ENCODE measurements at regions not wholly inside any gene's neighbourhood (a gene's known extent, or its start where the extent isn't known, plus 50 kb on each side); places are given as distances from the start of the nearest gene placed in this dataset.

DNA sequence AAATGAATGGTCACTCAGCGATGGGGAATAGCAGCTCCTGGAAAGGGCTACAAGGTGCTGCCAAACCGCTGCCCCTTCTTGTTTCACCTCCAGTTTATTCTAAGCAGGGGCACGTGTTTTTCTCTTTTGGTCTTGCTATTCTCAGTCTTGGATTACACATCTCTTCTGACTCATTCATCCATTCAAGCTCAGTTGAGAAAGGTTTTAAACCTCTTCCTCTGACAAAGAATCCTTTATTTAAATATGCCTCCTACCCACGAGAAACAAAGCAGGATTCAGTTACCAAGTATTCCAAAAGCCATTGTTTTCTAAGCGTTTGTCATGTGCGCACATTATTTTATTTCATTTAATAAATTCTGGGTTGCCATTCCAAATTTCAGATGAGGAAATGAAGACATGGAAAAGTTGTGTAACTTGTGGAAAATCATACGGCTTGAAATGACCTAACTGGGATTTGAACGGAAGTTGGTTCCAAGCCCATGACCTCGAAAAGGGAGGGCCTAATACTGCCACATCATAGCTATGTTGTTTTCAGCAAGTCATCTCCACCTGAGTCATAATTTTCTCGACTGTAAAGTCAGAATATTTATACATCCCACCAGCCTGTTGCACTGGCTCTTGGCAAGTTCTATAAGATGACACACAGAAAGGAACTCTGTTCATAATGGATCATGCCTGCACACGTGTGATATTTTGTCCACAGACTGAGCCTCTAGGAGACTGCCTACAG, 292.0 kb upstream of the SLCO3A1 start:
- Histone ChIP-seq H2BK15ac (replicated peaks; ENCODE audit: low read depth) (no peak overlapping the region), H3K79me1 (ENCODE audit: low read length) (no peaks in the 10 kb centered on the region), H3K9ac (ENCODE audit: low read length) (no peak overlapping the region), H2BK120ac (ENCODE audit: low read depth, low read length) (no peak overlapping the region), H3K4ac (ENCODE audit: low read depth, low read length) (no peak overlapping the region), H3K4me2 (ENCODE audit: low read length) (no peak overlapping the region), H2BK5ac (ENCODE audit: low read length) (no peak overlapping the region), H3K56ac (ENCODE audit: low read length) (no peak overlapping the region), H3K4me1 (ENCODE audit: control insufficient read depth, low read depth, low read length) (no peaks in the 10 kb centered on the region), H3K27ac (ENCODE audit: low read depth, low read length) (no peak overlapping the region), H3K4me3 (ENCODE audit: low read length) (no peak overlapping the region), H3K23ac (ENCODE audit: low read length) (no peak overlapping the region), H4K8ac (ENCODE audit: low read depth, low read length) (no peak overlapping the region), H3K79me2 (ENCODE audit: control insufficient read depth, insufficient read depth, low read length) (no peaks in the 10 kb centered on the region), H2AK5ac (ENCODE audit: low read length) (no peak overlapping the region), H3K18ac (ENCODE audit: low read length) (no peak overlapping the region), H3K27me3 (ENCODE audit: insufficient read depth, low read length, poor library complexity) (no peaks in the 10 kb centered on the region), H4K5ac (ENCODE audit: low read length) (no peak overlapping the region), H3K36me3 (ENCODE audit: control insufficient read depth, insufficient read depth, low read length) (no peaks in the 10 kb centered on the region)
- WGBS (ENCODE audit: extremely low coverage, insufficient coverage, low lambda C conversion rate): no CpG with 5 or more reads among the region's 11 CpGs
- no peak for DNase-seq

DNA sequence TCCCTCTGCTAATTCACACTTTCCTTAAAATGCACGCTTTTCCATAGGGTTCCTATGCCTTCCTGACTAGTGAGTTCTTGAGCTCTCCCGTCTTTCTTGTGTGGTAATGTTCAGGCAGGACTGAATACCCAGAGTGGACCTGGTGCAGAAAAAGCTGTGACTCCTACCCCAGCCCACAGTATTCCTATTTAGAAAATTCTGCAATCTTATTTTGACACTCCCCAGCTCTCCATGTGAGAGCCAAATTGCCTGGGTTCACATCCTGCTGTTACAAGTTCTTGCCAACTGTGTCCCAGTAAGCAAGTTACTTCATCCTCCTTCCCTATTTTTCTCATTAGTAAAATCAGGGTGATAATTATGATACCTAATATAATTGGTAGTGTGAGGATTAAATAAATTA, 290.8 kb upstream of the SLCO3A1 start:
- H3K27ac ChIP-seq (ENCODE audit: low read depth, low read length): no peak overlapping the region
- DNase-seq: no peak
- no peak overlapping the region for H2BK120ac ChIP-seq (ENCODE audit: low read depth, low read length)
- H3K4me3 ChIP-seq (ENCODE audit: low read length): no peak overlapping the region
- no peak overlapping the region for H3K4ac ChIP-seq (ENCODE audit: low read depth, low read length)
- no peak overlapping the region for H3K4me2 ChIP-seq (ENCODE audit: low read length)
- no peaks in the 10 kb centered on the region for H3K4me1 ChIP-seq (ENCODE audit: control insufficient read depth, low read depth, low read length)
- H4K5ac ChIP-seq (ENCODE audit: low read length): no peak overlapping the region
- no peak overlapping the region for H3K18ac ChIP-seq (ENCODE audit: low read length)
- no peak overlapping the region for H3K56ac ChIP-seq (ENCODE audit: low read length)
- WGBS (ENCODE audit: extremely low coverage, insufficient coverage, low lambda C conversion rate): no CpG with 5 or more reads among the region's 2 CpGs
- H2BK5ac ChIP-seq (ENCODE audit: low read length): no peak overlapping the region
- H2BK15ac ChIP-seq (replicated peaks; ENCODE audit: low read depth): no peak overlapping the region
- H2AK5ac ChIP-seq (ENCODE audit: low read length): no peak overlapping the region
- H3K9ac ChIP-seq (ENCODE audit: low read length): no peak overlapping the region
- H3K79me2 ChIP-seq (ENCODE audit: control insufficient read depth, insufficient read depth, low read length): no peaks in the 10 kb centered on the region
- H3K36me3 ChIP-seq (ENCODE audit: control insufficient read depth, insufficient read depth, low read length): no peaks in the 10 kb centered on the region
- H4K8ac ChIP-seq (ENCODE audit: low read depth, low read length): no peak overlapping the region
- H3K23ac ChIP-seq (ENCODE audit: low read length): no peak overlapping the region
- H3K79me1 ChIP-seq (ENCODE audit: low read length): no peaks in the 10 kb centered on the region
- no peaks in the 10 kb centered on the region for H3K27me3 ChIP-seq (ENCODE audit: insufficient read depth, low read length, poor library complexity)

DNA sequence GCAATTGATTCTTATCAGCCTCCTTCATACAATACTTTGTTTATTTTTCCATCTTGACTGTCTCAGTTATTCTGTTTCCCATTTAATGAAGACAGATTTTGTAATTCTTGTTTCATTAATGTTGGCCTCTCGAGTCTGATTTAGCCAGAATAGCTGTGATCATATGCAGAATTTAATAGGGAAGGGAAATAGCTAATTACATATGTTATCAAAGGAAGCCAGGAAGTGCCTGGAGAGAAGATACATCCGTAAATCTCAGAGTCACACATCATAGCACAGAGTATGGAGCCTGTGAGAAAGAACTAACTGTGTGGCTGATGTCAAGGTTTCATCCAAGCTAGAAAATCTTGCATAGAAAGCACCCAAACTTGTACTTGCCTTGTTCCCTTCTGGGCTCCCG, 288.9 kb upstream of the SLCO3A1 start:
- H2AK5ac ChIP-seq (ENCODE audit: low read length): no peak overlapping the region
- no peaks in the 10 kb centered on the region for H3K36me3 ChIP-seq (ENCODE audit: control insufficient read depth, insufficient read depth, low read length)
- no peak overlapping the region for H3K4me3 ChIP-seq (ENCODE audit: low read length)
- H3K27ac ChIP-seq (ENCODE audit: low read depth, low read length): no peak overlapping the region
- no peak overlapping the region for H2BK5ac ChIP-seq (ENCODE audit: low read length)
- H3K56ac ChIP-seq (ENCODE audit: low read length): no peak overlapping the region
- no peak overlapping the region for H4K8ac ChIP-seq (ENCODE audit: low read depth, low read length)
- H3K23ac ChIP-seq (ENCODE audit: low read length): no peak overlapping the region
- H3K27me3 ChIP-seq (ENCODE audit: insufficient read depth, low read length, poor library complexity): no peaks in the 10 kb centered on the region
- no peaks in the 10 kb centered on the region for H3K79me2 ChIP-seq (ENCODE audit: control insufficient read depth, insufficient read depth, low read length)
- H2BK120ac ChIP-seq (ENCODE audit: low read depth, low read length): no peak overlapping the region
- H3K4me1 ChIP-seq (ENCODE audit: control insufficient read depth, low read depth, low read length): no peaks in the 10 kb centered on the region
- no peak overlapping the region for H3K18ac ChIP-seq (ENCODE audit: low read length)
- DNase-seq: no peak
- no peak overlapping the region for H4K5ac ChIP-seq (ENCODE audit: low read length)
- no peak overlapping the region for H3K4me2 ChIP-seq (ENCODE audit: low read length)
- H2BK15ac ChIP-seq (replicated peaks; ENCODE audit: low read depth): no peak overlapping the region
- no peak overlapping the region for H3K4ac ChIP-seq (ENCODE audit: low read depth, low read length)
- no peak overlapping the region for H3K9ac ChIP-seq (ENCODE audit: low read length)
- WGBS (ENCODE audit: extremely low coverage, insufficient coverage, low lambda C conversion rate): no CpG with 5 or more reads among the region's 3 CpGs
- H3K79me1 ChIP-seq (ENCODE audit: low read length): no peaks in the 10 kb centered on the region

DNA sequence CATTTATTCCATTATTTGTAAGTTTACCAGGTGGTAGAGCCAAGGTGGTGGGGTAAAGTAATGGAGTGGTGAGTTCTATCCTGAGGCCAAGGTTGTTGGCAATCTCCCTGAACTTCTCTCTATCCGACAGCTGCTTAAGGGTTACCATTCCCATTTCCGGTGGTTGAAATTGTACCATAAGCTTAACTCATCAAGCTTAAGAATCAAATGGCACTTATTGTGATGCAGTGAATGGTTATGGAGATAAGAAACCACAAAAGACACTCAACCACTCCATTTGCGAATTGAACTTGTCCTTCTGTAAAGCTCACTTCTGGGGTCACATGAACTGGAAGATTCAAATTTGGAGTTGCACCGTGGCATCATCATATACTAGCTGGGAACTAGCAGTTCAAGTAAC, 287.4 kb upstream of the SLCO3A1 start:
- Histone ChIP-seq H3K4ac (ENCODE audit: low read depth, low read length) (no peak overlapping the region), H3K79me1 (ENCODE audit: low read length) (no peaks in the 10 kb centered on the region), H2AK5ac (ENCODE audit: low read length) (no peak overlapping the region), H3K23ac (ENCODE audit: low read length) (no peak overlapping the region), H3K4me3 (ENCODE audit: low read length) (no peak overlapping the region), H3K27ac (ENCODE audit: low read depth, low read length) (no peak overlapping the region), H2BK5ac (ENCODE audit: low read length) (no peak overlapping the region), H4K5ac (ENCODE audit: low read length) (no peak overlapping the region), H3K18ac (ENCODE audit: low read length) (no peak overlapping the region), H2BK15ac (replicated peaks; ENCODE audit: low read depth) (no peak overlapping the region), H3K79me2 (ENCODE audit: control insufficient read depth, insufficient read depth, low read length) (no peaks in the 10 kb centered on the region), H2BK120ac (ENCODE audit: low read depth, low read length) (no peak overlapping the region), H3K27me3 (ENCODE audit: insufficient read depth, low read length, poor library complexity) (no peaks in the 10 kb centered on the region), H3K4me2 (ENCODE audit: low read length) (no peak overlapping the region), H3K4me1 (ENCODE audit: control insufficient read depth, low read depth, low read length) (no peaks in the 10 kb centered on the region), H4K8ac (ENCODE audit: low read depth, low read length) (no peak overlapping the region), H3K56ac (ENCODE audit: low read length) (no peak overlapping the region), H3K36me3 (ENCODE audit: control insufficient read depth, insufficient read depth, low read length) (no peaks in the 10 kb centered on the region), H3K9ac (ENCODE audit: low read length) (no peak overlapping the region)
- no CpG with 5 or more reads among the region's 4 CpGs for WGBS (ENCODE audit: extremely low coverage, insufficient coverage, low lambda C conversion rate)
- DNase-seq: no peak

DNA sequence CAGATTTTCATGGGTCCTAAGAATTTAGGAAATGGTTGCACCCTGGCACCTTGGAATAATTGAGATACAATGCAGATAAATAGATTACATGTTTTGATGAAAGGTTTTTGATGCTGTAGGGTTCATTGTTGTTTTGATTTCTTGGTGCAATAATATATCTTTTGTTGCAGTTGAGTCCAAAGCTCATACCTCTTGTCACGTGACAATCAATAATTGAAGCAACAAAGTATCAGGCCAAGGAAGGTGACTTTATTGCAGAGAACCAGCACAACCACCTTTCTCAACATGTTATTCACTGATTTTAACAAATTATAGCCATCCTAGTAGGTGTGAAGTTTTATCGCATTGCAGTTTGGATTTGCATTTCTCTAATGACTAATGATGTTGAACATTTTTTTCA, 285.5 kb upstream of the SLCO3A1 start:
- Histone ChIP-seq H3K4me1 (ENCODE audit: control insufficient read depth, low read depth, low read length) (no peaks in the 10 kb centered on the region), H3K79me1 (ENCODE audit: low read length) (no peaks in the 10 kb centered on the region), H3K79me2 (ENCODE audit: control insufficient read depth, insufficient read depth, low read length) (no peaks in the 10 kb centered on the region), H3K23ac (ENCODE audit: low read length) (no peak overlapping the region), H3K27me3 (ENCODE audit: insufficient read depth, low read length, poor library complexity) (no peaks in the 10 kb centered on the region), H2AK5ac (ENCODE audit: low read length) (no peak overlapping the region), H4K5ac (ENCODE audit: low read length) (no peak overlapping the region), H3K4ac (ENCODE audit: low read depth, low read length) (no peak overlapping the region), H3K18ac (ENCODE audit: low read length) (no peak overlapping the region), H2BK5ac (ENCODE audit: low read length) (no peak overlapping the region), H4K8ac (ENCODE audit: low read depth, low read length) (no peak overlapping the region), H3K36me3 (ENCODE audit: control insufficient read depth, insufficient read depth, low read length) (no peaks in the 10 kb centered on the region), H3K56ac (ENCODE audit: low read length) (no peak overlapping the region), H3K9ac (ENCODE audit: low read length) (no peak overlapping the region), H3K4me3 (ENCODE audit: low read length) (no peak overlapping the region), H3K27ac (ENCODE audit: low read depth, low read length) (no peak overlapping the region), H2BK120ac (ENCODE audit: low read depth, low read length) (no peak overlapping the region), H3K4me2 (ENCODE audit: low read length) (no peak overlapping the region), H2BK15ac (replicated peaks; ENCODE audit: low read depth) (no peak overlapping the region)
- WGBS (ENCODE audit: extremely low coverage, insufficient coverage, low lambda C conversion rate): no CpG with 5 or more reads among the region's 2 CpGs
- DNase-seq: no peak

DNA sequence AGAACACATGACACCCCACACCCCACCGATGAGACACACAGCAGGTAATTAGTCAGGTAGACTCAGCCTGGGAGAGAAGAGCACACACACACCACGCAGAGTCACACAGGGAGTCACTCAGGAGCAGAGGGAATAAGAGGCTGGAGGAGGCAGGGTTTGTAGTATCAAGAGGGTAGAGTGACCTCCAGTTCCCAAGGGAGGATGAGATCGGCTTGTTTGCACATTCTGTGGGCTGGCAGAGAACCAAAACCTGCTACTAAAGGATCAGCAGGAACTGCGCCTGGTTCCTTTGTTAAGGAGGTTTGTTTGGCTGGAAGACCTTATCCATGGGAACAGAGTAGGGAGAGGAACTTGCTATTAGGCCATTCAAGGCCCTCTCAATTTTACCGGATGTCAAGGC, 281.4 kb upstream of the SLCO3A1 start:
- DNase-seq: no peak
- H3K79me1 ChIP-seq (ENCODE audit: low read length): no peaks in the 10 kb centered on the region

More for the DNA sequence above, 281.4 kb upstream of the SLCO3A1 start:
- no peak overlapping the region for H4K5ac ChIP-seq (ENCODE audit: low read length)
- no peak overlapping the region for H2BK120ac ChIP-seq (ENCODE audit: low read depth, low read length)
- no peak overlapping the region for H3K27ac ChIP-seq (ENCODE audit: low read depth, low read length)
- no peak overlapping the region for H4K8ac ChIP-seq (ENCODE audit: low read depth, low read length)
- H3K36me3 ChIP-seq (ENCODE audit: control insufficient read depth, insufficient read depth, low read length): no peaks in the 10 kb centered on the region
- H2BK15ac ChIP-seq (replicated peaks; ENCODE audit: low read depth): no peak overlapping the region
- H3K4ac ChIP-seq (ENCODE audit: low read depth, low read length): no peak overlapping the region
- H3K4me3 ChIP-seq (ENCODE audit: low read length): no peak overlapping the region
- H3K79me2 ChIP-seq (ENCODE audit: control insufficient read depth, insufficient read depth, low read length): no peaks in the 10 kb centered on the region
- no peak overlapping the region for H2AK5ac ChIP-seq (ENCODE audit: low read length)
- no peak overlapping the region for H2BK5ac ChIP-seq (ENCODE audit: low read length)
- H3K23ac ChIP-seq (ENCODE audit: low read length): no peak overlapping the region
- no peak overlapping the region for H3K56ac ChIP-seq (ENCODE audit: low read length)
- no peaks in the 10 kb centered on the region for H3K4me1 ChIP-seq (ENCODE audit: control insufficient read depth, low read depth, low read length)
- no peak overlapping the region for H3K18ac ChIP-seq (ENCODE audit: low read length)
- H3K9ac ChIP-seq (ENCODE audit: low read length): no peak overlapping the region
- H3K27me3 ChIP-seq (ENCODE audit: insufficient read depth, low read length, poor library complexity): no peaks in the 10 kb centered on the region
- WGBS (ENCODE audit: extremely low coverage, insufficient coverage, low lambda C conversion rate): no CpG with 5 or more reads among the region's 5 CpGs
- H3K4me2 ChIP-seq (ENCODE audit: low read length): no peak overlapping the region
